ENCODE measurements at regions not wholly inside any gene's neighbourhood (a gene's known extent, or its start where the extent isn't known, plus 50 kb on each side); places are given as distances from the start of the nearest gene placed in this dataset.

GRCh38 chr3:56987238-56987895, 73.1 kb upstream of the SPATA12 start (continued):
- TF ChIP-seq, protein P1, sequence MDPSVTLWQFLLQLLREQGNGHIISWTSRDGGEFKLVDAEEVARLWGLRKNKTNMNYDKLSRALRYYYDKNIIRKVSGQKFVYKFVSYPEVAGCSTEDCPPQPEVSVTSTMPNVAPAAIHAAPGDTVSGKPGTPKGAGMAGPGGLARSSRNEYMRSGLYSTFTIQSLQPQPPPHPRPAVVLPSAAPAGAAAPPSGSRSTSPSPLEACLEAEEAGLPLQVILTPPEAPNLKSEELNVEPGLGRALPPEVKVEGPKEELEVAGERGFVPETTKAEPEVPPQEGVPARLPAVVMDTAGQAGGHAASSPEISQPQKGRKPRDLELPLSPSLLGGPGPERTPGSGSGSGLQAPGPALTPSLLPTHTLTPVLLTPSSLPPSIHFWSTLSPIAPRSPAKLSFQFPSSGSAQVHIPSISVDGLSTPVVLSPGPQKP (IDR thresholded peaks at IDR 0.05; ENCODE audit: low read depth, low read length), result no peak
- TF ChIP-seq EHF (CRISPR knock-in tag; IDR thresholded peaks at IDR 0.05), result no peak
- TF ChIP-seq ZC3H11A (IDR thresholded peaks at IDR 0.05), result no peak

DNA sequence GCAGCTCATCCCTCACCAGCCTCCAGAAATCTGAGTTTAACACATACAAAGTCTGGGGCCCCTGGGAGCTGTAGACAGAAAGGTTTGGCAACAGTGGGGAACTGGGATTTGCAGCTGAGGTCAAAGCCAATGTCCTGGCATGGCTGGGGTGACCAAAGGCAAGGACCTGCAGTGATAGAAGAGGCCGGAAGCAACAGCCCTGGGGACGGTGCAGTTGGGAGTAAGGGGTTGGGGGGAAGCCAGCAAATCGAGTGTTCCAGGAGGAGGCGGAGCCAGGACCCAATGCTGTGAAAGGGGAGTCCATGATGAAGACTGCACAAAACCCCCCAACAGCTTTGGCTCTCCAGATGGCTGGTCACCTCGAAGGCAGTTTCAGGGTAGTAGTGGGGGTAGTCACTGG, 74.1 kb upstream of the SPATA12 start:
- Histone ChIP-seq H3K4me2 (no peak overlapping the region), H3K4me3 (no peak overlapping the region), H3K4me1 (peaks cover 20% of the 10 kb centered on the region), H3K9me3 (no peaks in the 10 kb centered on the region), H3K27ac (no peak overlapping the region)
- ChIA-PET CTCF (interaction anchor here (1.4 to 8.3 kb wide), 4 partner anchors 9 to 284 kb away, joined by 6 to 184 read pairs (median 42); partner anchors contain the start of gene ARHGEF3), POLR2A (no interaction called here)
- TF ChIP-seq POLR2AphosphoS2 (conservative IDR thresholded peaks at IDR 0.05; ENCODE audit: low read length), result no peak
- TF ChIP-seq, protein P2, sequence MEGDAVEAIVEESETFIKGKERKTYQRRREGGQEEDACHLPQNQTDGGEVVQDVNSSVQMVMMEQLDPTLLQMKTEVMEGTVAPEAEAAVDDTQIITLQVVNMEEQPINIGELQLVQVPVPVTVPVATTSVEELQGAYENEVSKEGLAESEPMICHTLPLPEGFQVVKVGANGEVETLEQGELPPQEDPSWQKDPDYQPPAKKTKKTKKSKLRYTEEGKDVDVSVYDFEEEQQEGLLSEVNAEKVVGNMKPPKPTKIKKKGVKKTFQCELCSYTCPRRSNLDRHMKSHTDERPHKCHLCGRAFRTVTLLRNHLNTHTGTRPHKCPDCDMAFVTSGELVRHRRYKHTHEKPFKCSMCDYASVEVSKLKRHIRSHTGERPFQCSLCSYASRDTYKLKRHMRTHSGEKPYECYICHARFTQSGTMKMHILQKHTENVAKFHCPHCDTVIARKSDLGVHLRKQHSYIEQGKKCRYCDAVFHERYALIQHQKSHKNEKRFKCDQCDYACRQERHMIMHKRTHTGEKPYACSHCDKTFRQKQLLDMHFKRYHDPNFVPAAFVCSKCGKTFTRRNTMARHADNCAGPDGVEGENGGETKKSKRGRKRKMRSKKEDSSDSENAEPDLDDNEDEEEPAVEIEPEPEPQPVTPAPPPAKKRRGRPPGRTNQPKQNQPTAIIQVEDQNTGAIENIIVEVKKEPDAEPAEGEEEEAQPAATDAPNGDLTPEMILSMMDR (IDR thresholded peaks at IDR 0.05), result no peak
- TF ChIP-seq FOSL2 (IDR thresholded peaks at IDR 0.05), result no peak
- TF ChIP-seq FOSL2 (CRISPR knock-in tag; IDR thresholded peaks at IDR 0.05), result no peak
- TF ChIP-seq HEYL (CRISPR knock-in tag; IDR thresholded peaks at IDR 0.05), result no peak
- no peak for TF ChIP-seq KDM5A (IDR thresholded peaks at IDR 0.05)
- TF ChIP-seq CHD2 (IDR thresholded peaks at IDR 0.05; ENCODE audit: low read length, partially characterized antibody), result no peak
- no peak for TF ChIP-seq CHD4 (IDR thresholded peaks at IDR 0.05; ENCODE audit: borderline replicate concordance)
- no peak for TF ChIP-seq ZNF302 (CRISPR knock-in tag; IDR thresholded peaks at IDR 0.05)
- TF ChIP-seq PHF8 (IDR thresholded peaks at IDR 0.05; ENCODE audit: borderline replicate concordance, low read depth), result no peak
- FAIRE-seq, result no peak
- no peak for DNase-seq (ENCODE audit: low read depth in 1 of 2, low spot score in 1 of 2)
- no peak for ATAC-seq
- 79% methylated on average over 5 of the region's 5 CpGs for WGBS (ENCODE audit: missing lambda C conversion rate)

- POLR2A ChIA-PET, result no interaction called here
- H3K9me3 ChIP-seq, result no peaks in the 10 kb centered on the region
- H3K4me2 ChIP-seq, result no peak overlapping the region
- no peak for ATAC-seq
- H3K27ac ChIP-seq, result no peak overlapping the region
- TF ChIP-seq PHF8 (IDR thresholded peaks at IDR 0.05; ENCODE audit: borderline replicate concordance, low read depth) (no peak), ATOH8 (CRISPR knock-in tag; IDR thresholded peaks at IDR 0.05; ENCODE audit: low read depth) (no peak), CHD4 (IDR thresholded peaks at IDR 0.05; ENCODE audit: borderline replicate concordance) (no peak), HOXA7 (CRISPR knock-in tag; IDR thresholded peaks at IDR 0.05) (no peak), CBX2 (IDR thresholded peaks at IDR 0.05; ENCODE audit: borderline replicate concordance, low read depth) (no peak), HDAC2 (IDR thresholded peaks at IDR 0.05) (no peak), EP300 (IDR thresholded peaks at IDR 0.05) (no peak), MAFK (IDR thresholded peaks at IDR 0.05; ENCODE audit: partially characterized antibody) (no peak), SREBF2 (IDR thresholded peaks at IDR 0.05) (no peak), BHLHE40 (IDR thresholded peaks at IDR 0.05; ENCODE audit: low read depth, low read length) (no peak), HOXB5 (CRISPR knock-in tag; IDR thresholded peaks at IDR 0.05) (no peak), FOSB (CRISPR knock-in tag; IDR thresholded peaks at IDR 0.05) (no peak), EHMT2 (IDR thresholded peaks at IDR 0.05; ENCODE audit: low read depth) (no peak), ZSCAN20 (CRISPR knock-in tag; IDR thresholded peaks at IDR 0.05) (no peak), MYC (IDR thresholded peaks at IDR 0.05; ENCODE audit: borderline replicate concordance, low read length) (no peak), NPAS2 (CRISPR knock-in tag; IDR thresholded peaks at IDR 0.05; ENCODE audit: borderline replicate concordance) (no peak), PBX3 (IDR thresholded peaks at IDR 0.05) (no peak)
- H3K4me3 ChIP-seq, result no peak overlapping the region
- DNase-seq (ENCODE audit: low read depth in 1 of 2, low spot score in 1 of 2), result no peak
- FAIRE-seq, result no peak
- peaks cover 20% of the 10 kb centered on the region for H3K4me1 ChIP-seq
- CTCF ChIA-PET, result interaction anchor here (4.1 kb wide), 1 partner anchor 13 kb away, joined by 28 read pairs; no protein-coding TSS in a partner anchor
- 83% methylated on average over 2 of the region's 2 CpGs for WGBS (ENCODE audit: missing lambda C conversion rate)
Measured at GRCh38 chr3:56985878-56986277, 74.6 kb upstream of the SPATA12 start.
